Skeletal muscle tissue (tissue), 3 donors: ENCODE measurements at regions not wholly inside any gene's neighbourhood (a gene's known extent, or its start where the extent isn't known, plus 50 kb on each side); places are given as distances from the start of the nearest gene placed in this dataset.

Source experiments
- H3K27ac ChIP-seq: one replicate; pipeline ENCODE4 v1.7.0; 2013; ENCODE audit warnings: mild to moderate bottlenecking, low read depth, low read length, inconsistent platforms
- H3K27me3 ChIP-seq, 3 donors: one replicate each; pipeline ENCODE4 v1.7.0; 2013; ENCODE audit warnings: low read length in 3 of 3; ENCODE audit not compliant: control insufficient read depth in 3 of 3, insufficient read depth in 3 of 3
- H3K36me3 ChIP-seq, 3 donors: one replicate each; pipeline ENCODE4 v1.7.0; 2013; ENCODE audit warnings: low read length in 3 of 3; ENCODE audit not compliant: control insufficient read depth in 3 of 3, insufficient read depth in 3 of 3
- H3K4me1 ChIP-seq, 3 donors: one replicate each; pipeline ENCODE4 v1.7.0; 2013; ENCODE audit warnings: low read length in 3 of 3, mild to moderate bottlenecking in 3 of 3; ENCODE audit not compliant: control insufficient read depth in 3 of 3, insufficient read depth in 3 of 3
- H3K4me3 ChIP-seq, 3 donors: one replicate each; pipeline ENCODE4 v1.7.0; 2013; ENCODE audit warnings: low read length in 3 of 3
- H3K9ac ChIP-seq, 3 donors: one replicate each; pipeline ENCODE4 v1.7.0; 2013; ENCODE audit warnings: low read length in 3 of 3, mild to moderate bottlenecking in 3 of 3, moderate library complexity in 2 of 3, low read depth in 1 of 3
- H3K9me3 ChIP-seq, 3 donors: one replicate each; pipeline ENCODE4 v1.7.0; 2013; ENCODE audit warnings: low read length in 3 of 3; ENCODE audit not compliant: control insufficient read depth in 3 of 3
- donor health status: Osteomylitis.

DNA sequence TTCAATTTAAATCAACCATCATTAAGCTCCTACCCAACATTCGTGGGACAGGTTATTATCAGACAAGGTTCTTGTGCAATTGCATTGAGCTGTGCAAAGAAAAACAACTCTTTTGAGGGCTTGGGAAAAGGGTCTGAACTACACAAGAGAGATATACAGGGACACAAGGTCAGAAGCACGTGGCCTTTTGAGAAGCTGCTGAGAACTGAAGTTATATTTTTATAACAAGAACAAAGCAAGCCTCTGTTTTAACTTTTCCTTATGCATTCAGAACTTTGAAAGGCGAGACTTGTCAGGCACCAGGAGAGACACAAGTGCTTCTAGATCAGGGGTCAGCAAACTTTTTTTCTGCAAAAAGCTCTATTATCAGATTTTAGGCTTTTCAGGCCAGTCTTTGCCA lies 274.8 kb upstream of the VCX start:
- H3K27me3 ChIP-seq = no peaks in the 10 kb centered on the region
- no peaks in the 10 kb centered on the region for H3K4me1 ChIP-seq
- H3K9ac ChIP-seq = no peak overlapping the region
- H3K4me3 ChIP-seq = no peak overlapping the region
- H3K27ac ChIP-seq = no peak overlapping the region
- H3K36me3 ChIP-seq = no peaks in the 10 kb centered on the region
- H3K9me3 ChIP-seq = no peaks in the 10 kb centered on the region

DNA sequence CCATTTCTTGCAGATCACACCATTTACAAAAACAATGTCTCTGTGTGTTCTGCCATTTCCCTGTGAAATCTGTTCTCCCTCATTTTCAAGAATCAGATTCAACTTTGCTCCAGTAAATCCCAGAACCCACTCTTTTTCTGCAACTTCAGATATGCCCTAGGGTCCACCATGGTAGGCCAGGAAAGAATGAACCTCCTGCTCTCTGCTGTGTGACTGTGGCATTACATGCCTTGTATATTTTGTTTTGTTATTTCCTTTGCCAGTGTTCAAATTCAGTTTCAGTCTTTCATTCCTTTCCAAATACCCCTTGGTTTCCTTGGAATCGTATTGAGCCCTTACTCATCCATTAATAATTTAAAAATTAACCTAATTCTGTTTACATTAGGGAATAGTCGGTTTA lies 290.2 kb upstream of the VCX start:
- Histone ChIP-seq H3K9ac (no peak overlapping the region), H3K4me1 (no peaks in the 10 kb centered on the region), H3K4me3 (no peak overlapping the region), H3K36me3 (no peaks in the 10 kb centered on the region), H3K27ac (no peak overlapping the region), H3K9me3 (no peaks in the 10 kb centered on the region), H3K27me3 (no peaks in the 10 kb centered on the region)

DNA sequence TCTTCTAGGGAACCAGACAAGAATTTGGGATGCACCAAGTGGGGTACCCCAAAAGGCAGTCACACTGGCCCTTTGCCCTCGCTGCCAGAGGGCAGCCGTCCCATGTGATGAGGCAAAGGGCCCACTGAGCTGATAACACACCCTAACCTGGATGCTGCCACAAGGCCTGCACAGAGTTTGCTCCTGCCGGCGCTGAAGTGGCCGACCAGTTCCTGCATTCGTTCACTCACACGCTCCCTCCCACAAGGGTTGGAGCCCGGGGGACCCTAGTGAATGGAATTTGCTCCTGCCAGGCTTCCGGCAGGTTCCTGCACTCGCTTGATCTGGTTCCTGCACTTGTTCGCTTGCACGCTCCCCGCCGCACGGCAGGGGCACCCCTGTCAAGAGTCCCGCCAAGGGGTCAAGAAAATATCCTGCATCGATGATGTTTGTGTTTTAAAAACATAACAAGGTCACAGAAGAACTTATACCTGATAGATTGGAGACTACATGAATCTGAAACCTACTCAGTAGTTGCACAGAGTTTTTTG lies 296.4 kb upstream of the VCX start:
- Histone ChIP-seq H3K27ac (no peak overlapping the region), H3K36me3 (no peaks in the 10 kb centered on the region), H3K9ac (no peak overlapping the region), H3K4me1 (no peaks in the 10 kb centered on the region), H3K27me3 (no peaks in the 10 kb centered on the region), H3K9me3 (no peaks in the 10 kb centered on the region), H3K4me3 (no peak overlapping the region)

DNA sequence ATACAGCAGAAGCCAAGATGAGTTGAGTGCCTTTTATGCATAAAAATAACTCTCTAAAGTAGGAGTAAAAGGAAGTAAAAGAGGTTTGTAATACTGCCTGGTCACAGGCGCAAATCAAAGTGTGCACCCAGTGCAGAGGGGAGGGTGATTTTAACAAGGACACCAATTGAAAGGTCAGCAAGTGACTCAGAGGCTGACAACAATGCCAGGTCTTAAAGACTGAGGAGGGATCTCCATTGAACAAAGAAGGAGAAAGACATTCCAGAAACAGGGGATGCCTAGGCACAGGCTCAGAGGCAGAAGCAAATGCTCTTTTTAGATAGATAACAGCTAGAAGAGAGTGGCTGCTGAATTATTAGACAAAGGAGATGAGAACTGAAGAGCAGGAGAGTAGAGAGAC lies 297.4 kb upstream of the VCX start:
- H3K4me1 ChIP-seq = no peaks in the 10 kb centered on the region
- H3K27me3 ChIP-seq = no peaks in the 10 kb centered on the region
- no peaks in the 10 kb centered on the region for H3K36me3 ChIP-seq
- H3K9me3 ChIP-seq = no peaks in the 10 kb centered on the region
- no peak overlapping the region for H3K9ac ChIP-seq
- no peak overlapping the region for H3K27ac ChIP-seq
- no peak overlapping the region for H3K4me3 ChIP-seq

DNA sequence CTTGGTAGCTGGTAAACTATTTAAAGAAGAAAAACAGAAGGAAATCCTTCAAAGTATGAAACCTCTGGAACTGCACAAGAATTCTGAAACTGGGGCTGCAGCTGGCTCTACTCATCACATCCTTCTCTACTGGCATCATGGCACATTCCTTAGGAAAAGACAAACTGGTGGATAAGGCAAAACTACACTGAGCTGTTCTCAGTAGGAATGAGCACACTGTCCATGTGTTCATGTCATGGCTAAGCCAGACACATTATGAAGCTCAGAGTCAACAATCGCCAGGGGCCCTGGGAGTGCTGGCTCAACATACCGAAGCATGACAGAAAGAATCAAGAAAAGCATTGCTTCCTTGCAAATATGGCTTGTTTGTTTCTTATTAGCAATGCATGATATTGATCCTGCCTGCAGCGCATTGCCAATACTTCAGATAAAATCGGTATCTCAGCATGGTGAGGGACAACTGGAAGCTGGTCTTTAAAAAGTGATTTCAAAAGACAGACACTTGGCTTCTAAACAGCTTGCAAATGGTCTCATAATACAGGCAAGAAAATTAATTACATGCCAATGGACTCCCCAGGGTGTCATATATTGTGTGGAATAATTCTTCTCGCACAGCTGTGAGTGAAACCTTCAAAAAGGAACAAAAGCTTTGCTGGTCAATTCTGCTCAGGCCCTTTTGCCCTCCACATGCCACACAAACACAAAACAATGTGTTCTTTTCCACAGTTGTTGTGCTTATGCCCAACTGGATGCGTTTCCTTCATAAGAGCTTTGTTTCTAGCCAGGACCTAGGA lies 300.2 kb upstream of the VCX start:
- Histone ChIP-seq H3K4me3 (no peak overlapping the region), H3K9me3 (no peaks in the 10 kb centered on the region), H3K27ac (no peak overlapping the region), H3K4me1 (no peaks in the 10 kb centered on the region), H3K27me3 (no peaks in the 10 kb centered on the region), H3K36me3 (no peaks in the 10 kb centered on the region), H3K9ac (no peak overlapping the region)

DNA sequence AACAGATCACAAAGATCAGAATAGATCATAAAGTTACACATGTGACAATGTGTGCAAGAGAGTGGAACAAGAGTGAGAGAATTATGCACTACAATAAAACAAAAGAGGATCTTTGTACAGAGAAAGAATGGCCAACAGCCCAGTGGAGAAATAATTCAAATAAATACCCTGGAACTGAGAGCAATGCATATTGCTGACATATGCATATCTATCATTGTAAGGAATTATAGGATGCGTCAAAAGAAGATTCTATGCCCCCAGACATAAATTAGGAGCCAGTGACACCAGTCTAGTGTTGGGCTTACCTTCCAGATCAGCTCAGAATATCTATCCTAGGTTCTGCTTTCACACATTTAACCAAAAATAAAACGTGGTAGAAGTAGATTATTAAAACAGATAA lies 320.1 kb upstream of the VCX start:
- Histone ChIP-seq H3K9ac (no peak overlapping the region), H3K36me3 (no peaks in the 10 kb centered on the region), H3K4me3 (no peak overlapping the region), H3K4me1 (no peaks in the 10 kb centered on the region), H3K27me3 (no peaks in the 10 kb centered on the region), H3K9me3 (no peaks in the 10 kb centered on the region), H3K27ac (no peak overlapping the region)

DNA sequence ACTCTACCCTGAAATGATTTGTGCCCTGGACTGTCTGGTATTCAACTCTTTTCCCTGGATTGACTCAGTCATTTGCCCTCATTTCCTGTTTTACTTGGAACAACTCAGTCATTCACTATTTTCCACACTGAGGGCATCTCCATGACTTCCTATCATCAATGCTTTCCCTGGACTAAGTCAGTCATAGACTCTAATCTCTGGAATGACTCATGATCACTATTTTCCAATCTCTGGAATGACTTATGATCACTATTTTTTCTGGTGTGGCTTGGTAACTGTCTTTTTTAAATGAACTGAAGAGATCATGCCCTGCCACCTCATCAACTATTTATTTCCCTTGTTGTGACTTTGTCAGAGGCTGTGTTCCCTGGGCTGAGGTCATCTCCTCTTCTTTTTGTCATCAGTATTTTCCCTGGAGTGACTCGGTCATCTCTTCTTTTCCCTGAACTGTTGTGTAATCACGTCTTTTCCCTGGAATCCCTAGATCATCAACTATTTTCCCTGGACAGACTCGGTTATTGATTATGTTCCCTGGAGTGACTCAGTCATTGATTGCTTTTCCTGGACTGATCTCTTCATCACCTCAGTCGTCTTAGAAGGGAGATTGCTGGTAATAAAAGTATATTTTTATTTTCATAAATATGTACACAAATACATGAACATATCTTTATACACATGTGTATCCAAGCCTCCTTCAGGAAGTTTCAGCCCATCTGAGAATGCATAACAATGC lies 327.1 kb upstream of the VCX start:
- Histone ChIP-seq H3K4me3 (no peak overlapping the region), H3K27me3 (no peaks in the 10 kb centered on the region), H3K9me3 (peaks cover 0 to 2% (median 0%) of the 10 kb centered on the region in 3 donors), H3K36me3 (no peaks in the 10 kb centered on the region), H3K27ac (no peak overlapping the region), H3K4me1 (no peaks in the 10 kb centered on the region), H3K9ac (no peak overlapping the region)

DNA sequence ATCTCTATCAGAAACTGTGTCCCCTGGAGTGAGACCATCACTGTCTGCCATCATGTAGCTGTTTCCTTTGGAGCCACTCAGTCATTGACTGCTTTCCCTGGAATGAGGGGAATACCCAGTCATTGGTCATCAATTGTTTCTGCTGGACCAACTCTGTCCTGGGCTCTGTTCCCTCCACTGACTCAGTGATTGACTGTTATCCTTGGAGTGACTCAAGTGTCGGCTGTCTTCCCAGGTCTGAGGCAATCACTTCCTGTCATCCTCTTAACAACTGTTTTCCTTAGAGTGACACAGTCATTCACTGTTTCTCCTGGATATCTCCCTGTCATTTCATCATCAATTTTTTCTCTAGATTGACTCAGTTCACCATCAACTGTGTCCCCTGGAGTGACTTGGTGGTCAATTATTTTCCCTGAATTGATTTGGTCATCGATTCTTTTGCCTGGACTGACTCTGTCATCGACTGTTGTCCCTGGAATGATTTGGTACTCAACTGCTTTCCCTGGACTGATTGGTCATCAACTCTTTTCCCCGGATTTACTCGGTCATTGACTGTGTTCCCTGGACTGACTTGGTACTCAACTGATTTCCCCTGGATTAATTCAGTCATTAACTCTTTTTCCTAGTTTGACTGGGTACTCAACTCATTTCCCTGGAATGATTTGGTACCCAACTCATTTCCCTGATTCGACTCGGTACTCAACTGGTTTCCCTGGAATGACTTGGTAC lies 327.9 kb upstream of the VCX start:
- H3K4me1 ChIP-seq = no peaks in the 10 kb centered on the region
- no peak overlapping the region for H3K27ac ChIP-seq
- H3K4me3 ChIP-seq = no peak overlapping the region
- peaks cover 0 to 2% (median 0%) of the 10 kb centered on the region in 3 donors for H3K9me3 ChIP-seq
- no peaks in the 10 kb centered on the region for H3K36me3 ChIP-seq
- H3K27me3 ChIP-seq = no peaks in the 10 kb centered on the region
- H3K9ac ChIP-seq = no peak overlapping the region

DNA sequence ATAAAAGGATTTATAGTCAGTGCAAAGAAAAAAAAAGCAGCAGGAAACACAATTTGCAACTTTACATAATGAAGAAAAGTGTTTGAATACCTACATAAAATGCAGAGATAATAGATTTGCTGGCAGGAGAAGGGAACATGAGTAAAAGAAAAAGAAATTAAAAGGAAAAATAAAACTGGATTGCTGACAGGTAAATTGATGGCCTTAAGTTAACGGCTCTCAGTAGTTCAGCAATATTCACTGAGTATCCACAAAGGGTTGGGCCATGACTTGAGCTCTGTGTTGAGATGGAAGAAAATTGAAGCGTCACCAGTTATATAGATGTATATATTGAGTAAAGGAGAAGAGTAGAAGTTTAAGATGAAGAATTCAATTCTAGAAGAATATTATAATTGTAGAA lies 330.1 kb upstream of the VCX start:
- Histone ChIP-seq H3K4me1 (no peaks in the 10 kb centered on the region), H3K9ac (no peak overlapping the region), H3K27ac (no peak overlapping the region), H3K9me3 (peaks cover 0 to 2% (median 0%) of the 10 kb centered on the region in 3 donors), H3K4me3 (no peak overlapping the region), H3K27me3 (no peaks in the 10 kb centered on the region), H3K36me3 (no peaks in the 10 kb centered on the region)

DNA sequence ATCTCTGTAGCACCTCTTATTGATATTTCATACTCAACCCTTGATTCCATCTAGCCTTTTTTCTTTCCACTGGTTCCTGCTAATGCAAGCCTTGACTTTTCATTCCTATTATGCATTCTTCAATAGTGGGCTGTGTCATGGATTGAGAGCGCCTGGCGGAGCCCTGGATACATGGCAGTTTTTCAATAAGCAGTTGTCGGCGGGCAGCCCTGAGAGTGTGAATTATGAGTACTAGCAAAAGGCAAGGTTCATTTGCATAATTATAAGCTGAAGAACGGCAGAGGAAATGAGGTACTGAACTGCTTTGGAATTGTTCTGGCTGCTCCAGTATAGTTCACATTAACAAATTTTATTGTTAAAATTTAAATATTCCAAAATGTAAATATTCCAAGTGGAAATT lies 339.7 kb upstream of the VCX start:
- Histone ChIP-seq H3K27me3 (no peaks in the 10 kb centered on the region), H3K9ac (no peak overlapping the region), H3K4me1 (no peaks in the 10 kb centered on the region), H3K27ac (no peak overlapping the region), H3K36me3 (no peaks in the 10 kb centered on the region), H3K4me3 (no peak overlapping the region), H3K9me3 (no peaks in the 10 kb centered on the region)
